ENCODE measurements at regions not wholly inside any gene's neighbourhood (a gene's known extent, or its start where the extent isn't known, plus 50 kb on each side); places are given as distances from the start of the nearest gene placed in this dataset.

DNA sequence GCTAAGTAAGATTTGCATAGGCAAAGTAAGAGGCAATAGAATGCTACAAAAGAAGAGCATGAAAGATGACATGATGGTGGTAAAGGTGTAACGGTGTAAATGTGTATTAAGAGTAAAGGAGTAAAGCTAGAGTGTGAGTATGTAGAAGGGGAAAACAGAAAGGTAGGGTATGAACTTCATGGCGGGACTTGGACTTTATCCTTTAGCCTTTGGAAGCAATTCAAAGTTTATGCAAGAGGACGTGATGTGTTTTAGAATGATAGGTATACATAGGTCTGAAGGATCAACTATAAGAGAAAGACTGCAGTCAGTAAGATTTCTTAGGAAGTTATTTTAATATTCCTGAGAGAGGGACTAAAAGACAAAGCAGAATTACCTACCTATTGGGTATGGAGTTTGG is 358.0 kb upstream of the FAT3 start:
- DNase-seq (ENCODE audit: low read depth, low spot score), result no peak

DNA sequence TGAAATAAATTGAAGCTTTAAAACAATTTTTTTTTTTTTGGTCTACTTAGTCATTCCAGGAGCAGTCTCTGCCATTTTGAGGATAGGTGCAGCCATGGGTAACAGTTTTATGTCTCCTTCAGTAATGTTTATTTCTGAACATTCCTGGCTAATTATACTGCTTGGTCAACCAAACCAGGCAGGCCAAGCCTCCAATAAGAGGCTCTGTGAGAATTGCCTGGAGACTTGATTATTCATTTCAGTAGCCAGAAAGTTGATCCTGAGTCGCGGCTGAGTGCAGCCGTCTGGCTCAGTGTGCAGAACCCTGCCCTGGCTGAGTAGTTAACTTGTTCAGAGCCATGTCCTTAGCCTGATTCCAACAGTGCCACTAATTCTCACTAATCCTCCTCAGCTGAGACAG is 364.0 kb upstream of the FAT3 start:
- DNase-seq (ENCODE audit: low read depth, low spot score), result peak; percentile 41

DNA sequence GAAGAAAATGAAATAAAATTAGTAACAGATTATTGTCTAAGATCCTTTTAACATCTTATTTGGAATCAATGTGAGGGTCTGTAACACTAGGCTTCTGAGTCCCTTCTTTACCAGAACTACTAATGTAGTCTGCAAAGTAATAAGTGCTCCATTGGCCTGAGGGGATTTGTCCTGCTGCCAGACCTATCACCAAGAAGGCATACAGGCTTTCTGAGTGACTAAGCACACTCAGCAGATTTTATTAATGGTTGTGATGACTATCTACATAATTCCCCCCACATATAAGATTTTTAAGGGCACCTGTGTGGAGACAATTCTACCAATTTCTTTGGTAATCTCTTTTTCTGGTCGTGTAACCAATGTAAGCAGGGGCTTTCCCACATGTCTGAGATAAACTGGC is 365.0 kb upstream of the FAT3 start:
- DNase-seq (ENCODE audit: low read depth, low spot score), result no peak

DNA sequence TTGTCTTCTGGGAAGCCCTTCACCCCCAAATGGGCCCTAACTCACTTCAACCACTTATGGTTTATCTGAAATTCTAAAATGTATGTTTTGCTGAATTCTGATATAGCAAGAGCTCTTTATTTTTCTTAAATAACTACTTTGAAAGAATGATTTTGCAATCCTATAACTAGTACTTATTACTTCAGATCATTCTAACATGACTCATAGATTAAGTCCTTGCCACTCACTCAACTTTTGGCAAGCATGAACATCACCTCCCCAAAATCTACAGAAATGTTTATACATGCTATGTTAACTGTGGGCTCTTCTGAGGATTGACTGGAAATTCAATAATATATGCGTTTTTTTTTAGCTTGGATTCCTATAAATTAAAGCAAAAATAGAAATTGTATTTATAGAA is 367.4 kb upstream of the FAT3 start:
- DNase-seq (ENCODE audit: low read depth, low spot score), result no peak

DNA sequence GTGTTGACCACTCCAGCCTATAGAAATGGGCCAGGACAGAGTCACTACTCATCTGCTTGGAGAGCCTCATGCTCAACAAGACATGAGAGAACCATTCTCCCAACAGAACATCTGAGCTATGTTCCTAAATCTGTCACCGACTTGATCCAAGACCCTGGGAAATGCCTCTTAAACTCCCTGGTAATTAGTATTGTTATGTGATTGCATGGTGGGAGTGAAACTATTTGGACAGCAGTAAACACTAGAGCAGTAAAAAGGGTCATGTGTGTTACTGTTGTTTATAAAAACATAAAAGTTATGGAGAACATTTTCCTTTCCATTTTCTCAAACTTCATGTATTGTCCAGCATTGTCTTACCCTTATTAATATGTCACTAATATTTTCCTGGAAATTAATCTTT is 369.8 kb upstream of the FAT3 start:
- no peak for DNase-seq (ENCODE audit: low read depth, low spot score)

DNA sequence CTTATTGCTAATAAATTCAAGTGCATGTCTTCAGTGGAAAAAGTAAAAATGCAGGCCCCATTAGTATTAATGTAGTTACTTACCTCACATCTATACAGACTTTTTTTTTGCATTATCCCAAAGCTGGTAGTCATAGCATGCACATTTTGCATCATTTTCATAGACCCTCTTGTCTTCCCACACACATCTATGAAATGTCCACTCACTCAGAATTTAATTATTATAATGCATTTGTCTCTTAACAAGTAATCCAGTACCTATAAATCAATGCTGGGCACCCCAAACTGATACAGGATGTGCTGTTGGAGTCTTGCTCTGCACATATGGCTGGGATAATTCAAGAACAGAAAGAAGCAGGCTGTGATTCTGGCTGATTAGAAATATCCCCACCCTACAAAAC is 370.4 kb upstream of the FAT3 start:
- no peak for DNase-seq (ENCODE audit: low read depth, low spot score)

DNA sequence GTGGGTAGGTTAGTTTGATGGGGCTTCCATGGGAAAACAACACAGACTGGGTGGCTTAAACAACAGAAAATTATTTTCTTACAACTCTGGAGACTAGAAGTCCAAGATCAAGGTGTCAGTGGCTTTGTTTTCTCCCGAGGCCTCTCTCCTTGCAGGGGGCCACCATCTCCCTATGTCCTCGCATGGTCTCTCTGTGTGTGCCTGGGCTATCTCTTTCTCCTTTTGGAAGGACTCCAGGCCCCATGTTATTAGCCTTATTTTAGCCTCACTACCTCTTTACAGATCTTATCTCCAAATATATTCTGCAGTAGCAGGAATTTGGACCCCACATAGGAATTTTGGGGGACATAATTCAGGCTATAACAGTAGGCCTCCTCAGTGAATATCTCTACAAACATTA is 372.7 kb upstream of the FAT3 start:
- no peak for DNase-seq (ENCODE audit: low read depth, low spot score)

DNA sequence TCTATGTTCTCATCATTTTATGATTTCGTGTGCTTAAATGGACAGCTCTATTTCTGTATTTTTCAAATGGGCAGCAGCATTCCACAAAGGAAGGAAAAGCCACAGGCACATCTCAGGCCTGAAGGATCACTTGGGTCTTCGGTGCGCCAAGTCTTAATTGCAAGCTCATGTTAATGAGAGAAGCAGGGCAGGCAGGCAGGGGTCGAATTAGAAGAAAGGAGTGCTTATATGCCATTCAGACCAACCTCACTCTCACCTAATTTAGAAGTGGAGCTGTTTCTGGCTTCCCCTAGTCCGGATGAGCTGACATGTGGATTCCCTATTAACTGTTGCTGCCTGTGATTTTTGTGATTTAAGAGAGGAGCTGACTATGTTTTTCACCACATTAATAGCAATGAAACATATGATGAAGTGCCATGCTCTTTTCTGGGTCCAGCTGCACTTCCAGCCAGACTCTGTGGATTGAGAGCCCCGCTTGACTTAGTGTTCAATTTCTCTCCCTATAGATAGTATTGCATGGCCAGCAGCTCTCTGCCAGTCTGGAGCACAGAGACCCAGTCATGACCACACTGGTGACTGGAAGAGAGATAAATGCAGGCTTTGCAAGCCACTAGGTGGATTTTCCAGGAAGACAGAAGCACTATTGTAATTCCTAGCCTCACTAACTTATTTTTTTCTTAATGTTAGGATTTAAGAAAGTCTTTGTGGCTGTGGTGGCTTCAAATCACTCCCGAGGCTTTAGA is 373.9 kb upstream of the FAT3 start:
- no peak for DNase-seq (ENCODE audit: low read depth, low spot score)

DNA sequence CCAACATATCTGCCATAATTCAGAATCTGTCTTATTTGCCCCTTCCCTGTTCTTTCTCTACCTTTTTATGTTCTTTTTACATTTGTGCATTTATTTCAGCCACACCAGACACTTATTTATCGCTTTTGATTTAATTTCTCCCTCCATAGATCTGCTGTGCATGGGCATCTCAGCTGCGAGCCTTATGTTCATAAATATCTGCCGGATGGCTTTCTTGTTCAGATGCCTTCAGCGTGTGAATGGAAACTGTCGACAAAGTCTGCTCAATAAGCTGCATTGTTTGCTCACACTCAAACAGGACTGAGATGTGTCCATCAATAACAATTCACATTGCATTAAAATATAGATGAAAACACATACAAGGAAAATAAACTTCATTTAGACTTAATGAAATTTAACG is 374.6 kb upstream of the FAT3 start:
- DNase-seq (ENCODE audit: low read depth, low spot score), result no peak

DNA sequence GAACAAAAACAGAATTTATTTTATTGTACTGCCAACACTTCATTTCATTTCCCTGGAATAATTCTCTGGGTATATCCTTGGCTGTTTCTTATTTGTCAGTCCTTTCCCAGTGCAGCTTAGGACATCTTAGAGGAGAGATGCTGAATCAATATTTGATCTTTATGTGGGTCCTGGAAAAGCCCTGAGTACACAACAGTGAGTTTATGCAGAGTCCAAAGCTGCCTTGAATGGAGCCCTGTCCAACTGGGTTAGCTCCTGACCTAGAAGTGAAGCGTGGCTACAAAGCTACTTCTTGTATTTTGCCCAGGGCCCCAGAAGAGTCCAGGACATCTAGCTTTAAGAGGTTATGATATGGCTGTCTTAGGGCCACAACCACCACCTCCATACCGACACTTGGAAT is 378.0 kb upstream of the FAT3 start:
- DNase-seq (ENCODE audit: low read depth, low spot score), result no peak

DNA sequence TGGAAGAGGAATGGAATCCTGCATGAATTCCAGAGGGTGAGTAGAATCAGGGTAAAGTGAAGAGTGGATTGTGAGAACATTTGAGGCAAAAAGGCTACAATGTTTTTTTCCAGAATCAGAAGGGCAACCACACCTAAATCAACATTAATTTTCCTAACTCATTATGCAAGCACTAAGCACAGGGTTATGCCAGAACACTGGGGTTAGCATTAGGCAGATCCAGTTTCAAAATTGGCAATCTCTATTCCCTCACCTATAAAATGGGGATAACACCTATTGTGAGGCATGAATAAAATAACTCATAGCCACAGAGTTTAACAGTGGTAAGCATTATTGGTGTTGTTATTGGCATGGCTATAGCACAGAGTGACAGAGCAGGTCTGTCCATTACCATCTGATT is 378.6 kb upstream of the FAT3 start:
- no peak for DNase-seq (ENCODE audit: low read depth, low spot score)

DNA sequence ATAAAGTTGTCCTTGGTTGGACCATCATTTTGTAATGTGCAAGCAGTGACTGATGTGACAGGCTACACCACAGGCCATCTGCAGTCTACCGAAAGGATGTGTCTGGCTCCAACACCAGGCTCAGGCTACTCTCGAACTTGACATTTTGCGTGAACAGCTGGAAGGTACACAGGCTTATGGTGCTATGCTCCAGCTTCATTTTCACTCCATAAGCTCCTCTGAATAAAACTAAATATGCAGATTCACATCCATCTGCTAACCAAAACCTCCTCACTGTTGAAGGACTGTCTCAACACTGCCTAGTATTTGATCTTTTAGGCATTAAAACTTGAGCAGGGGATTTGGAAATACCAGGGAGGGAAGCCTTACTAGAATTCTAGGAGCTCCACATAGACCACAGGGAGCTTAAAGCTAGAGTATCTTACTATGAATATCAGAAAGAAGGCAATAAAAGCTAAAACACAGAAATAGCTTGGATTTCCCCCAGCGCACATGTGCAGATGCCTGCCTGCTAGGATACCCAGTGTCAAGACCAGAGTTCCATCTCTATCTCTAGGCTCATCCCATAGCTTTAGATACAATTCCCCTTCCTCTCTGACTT is 383.9 kb upstream of the FAT3 start:
- no peak for DNase-seq (ENCODE audit: low read depth, low spot score)

DNA sequence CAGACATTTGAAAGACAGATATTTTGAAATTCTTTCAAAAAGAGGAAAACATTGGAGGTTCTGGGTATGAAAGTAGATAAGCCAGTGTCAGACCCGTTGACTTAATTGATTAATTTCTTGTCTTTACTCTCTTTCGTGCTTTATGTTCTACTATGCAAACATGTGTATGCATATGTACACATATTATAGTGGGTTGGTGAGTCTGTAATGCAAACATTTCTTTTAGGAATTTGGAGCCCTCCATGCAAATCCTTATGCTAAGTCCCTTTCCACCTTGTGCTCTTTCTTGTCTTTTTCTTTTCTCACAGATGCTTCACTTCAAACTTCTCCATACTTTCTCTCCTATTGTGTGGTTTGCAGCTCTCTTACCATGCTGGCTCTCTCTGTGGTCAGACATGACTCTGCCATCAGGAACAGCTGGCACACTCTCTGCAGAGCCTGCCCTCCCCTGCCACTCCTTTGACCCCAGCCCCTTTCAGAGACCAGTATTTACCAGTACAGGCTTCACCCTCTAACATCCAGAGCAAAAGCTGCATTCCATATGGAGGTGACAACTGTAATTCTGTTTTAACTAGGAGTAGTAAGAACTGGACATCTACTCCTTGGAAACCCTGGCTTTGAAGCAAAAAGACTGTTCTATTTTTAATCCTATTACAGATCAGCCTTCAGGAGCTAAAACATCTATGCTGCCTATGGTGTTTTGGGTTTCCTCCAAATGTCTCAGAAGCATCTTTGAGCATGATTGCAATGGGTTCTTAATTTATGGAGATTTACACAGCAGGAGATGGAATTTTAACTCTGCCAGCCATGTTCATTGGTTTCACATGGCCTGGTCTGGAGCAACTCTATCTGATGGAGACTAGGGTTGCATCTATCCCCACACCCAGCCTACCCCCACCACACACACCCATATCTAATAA is 386.9 kb upstream of the FAT3 start:
- DNase-seq (ENCODE audit: low read depth, low spot score), result no peak

DNA sequence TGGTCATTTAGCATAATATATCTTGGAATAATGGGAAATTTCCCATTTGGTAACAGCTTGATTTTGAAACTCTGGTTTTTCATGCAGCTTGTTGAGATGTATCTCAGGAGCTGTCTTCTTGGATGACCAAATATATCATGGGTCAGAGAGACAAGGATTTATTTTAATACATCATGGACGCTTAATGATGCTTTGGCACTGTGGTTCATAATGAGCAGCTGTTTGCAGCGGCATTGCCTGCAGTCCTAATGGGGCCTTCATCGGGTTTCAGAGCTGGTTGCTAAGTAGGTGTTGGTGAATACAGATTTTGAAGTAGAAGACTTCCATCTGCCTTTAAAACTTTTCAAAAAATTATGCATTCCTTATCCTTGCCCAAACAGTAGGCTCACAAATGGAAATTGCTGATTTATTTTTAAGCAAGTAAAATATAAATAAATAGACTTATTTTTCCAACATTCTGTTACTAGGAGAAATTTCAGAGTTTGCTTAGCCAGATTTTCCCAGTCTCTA is 389.5 kb upstream of the FAT3 start:
- no peak for DNase-seq (ENCODE audit: low read depth, low spot score)

DNA sequence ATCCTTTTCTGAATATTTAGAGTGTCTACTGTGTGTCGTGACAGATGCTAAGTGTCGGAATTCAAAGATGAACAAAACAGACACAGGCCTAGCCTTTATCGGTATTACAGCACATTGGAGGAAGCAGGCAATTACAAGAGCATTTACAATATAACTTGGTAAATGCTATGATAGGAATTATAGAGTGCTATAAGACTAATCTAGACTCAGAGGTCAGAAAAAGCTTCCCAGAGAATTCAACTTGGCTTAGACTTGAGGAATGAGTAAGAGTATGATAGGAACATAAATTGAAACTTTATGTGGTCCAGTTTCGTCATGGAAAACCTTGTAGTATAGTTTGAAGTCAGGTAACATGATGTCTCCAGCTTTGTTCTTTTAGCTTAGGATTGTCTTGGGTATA is 395.7 kb upstream of the FAT3 start:
- no peak for DNase-seq (ENCODE audit: low read depth, low spot score)

DNA sequence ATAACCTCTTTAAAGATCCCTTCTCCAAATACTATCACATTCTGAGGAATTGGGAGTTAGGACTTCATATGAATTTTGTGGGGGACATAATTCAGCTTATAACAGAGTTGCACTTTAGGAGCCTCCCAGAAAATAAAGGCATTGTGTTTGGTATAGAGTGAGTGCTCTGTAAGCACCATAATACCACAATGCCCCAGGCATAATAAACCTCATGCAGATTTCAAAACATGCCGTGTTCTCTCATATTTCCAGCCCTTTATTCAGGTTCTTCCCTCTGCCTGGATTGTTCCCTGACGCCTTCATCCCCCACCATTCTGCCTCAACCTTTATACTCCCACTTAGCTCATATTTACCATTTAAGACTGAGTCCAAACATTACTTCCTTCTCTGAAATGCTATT is 398.8 kb upstream of the FAT3 start:
- DNase-seq (ENCODE audit: low read depth, low spot score), result no peak

DNA sequence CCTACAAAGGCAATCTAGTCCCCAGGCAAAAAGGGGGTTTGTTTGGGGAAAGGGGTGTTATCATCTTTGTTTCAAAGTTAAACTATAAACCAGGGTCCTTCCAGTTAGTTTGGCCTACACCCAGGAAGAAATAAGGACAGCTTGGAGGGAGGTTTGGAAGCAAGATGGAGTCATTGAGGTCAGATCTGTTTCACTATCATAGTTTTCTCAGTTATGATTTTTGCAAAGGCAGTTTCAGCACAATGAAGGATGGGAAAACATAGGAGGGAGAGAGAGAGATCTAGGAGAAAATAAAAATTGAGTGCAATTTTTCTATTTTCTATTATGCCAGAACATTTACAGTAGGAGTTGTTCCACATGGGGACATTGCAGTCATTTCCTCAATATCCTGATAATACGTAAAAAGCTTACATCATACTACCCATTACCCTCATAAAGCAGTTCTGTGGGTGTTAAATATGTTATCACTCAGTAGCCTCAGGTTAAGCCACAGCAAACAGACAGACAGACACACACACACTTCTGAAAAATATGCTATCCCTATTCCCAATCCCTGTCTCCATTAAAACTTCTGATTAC is 401.3 kb upstream of the FAT3 start:
- DNase-seq (ENCODE audit: low read depth, low spot score), result no peak

DNA sequence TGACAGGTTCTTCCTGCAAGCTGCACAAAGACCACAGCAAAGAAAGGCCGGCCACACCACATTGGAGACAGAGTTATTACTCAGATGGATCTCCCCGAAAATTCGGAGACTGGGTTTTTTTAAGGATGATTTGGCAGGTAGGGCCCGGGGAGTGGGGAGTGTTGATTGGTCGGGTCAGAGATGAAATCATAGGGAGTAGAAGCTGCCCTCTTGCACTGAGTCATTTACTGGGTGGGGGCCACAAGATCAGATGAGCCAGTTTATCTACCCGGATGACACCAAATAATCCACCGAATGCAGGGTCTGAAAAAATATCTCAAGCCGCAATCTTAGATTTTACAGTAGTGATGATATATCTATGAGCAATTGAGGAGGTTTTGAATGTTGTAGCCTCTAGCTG is 401.8 kb upstream of the FAT3 start:
- no peak for DNase-seq (ENCODE audit: low read depth, low spot score)

DNA sequence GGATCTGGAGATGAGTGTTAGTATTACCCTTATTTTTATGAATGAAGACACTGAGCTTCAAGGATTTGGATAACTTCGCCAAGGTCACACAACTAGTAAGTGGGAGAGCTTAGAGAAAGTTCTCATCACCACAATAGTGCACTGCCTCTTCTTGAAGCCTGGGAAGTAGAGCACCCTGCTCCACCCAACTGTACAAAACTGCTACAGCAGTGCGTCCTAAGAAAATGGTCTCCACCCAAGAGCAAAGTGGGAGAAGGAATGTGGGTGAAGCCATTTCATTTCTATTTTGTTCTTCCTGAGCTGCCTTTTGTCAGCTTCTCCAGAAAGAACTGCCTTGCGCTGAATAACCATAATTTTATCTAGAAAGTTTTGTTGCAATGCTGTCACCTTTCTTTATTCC is 403.9 kb upstream of the FAT3 start:
- no peak for DNase-seq (ENCODE audit: low read depth, low spot score)

DNA sequence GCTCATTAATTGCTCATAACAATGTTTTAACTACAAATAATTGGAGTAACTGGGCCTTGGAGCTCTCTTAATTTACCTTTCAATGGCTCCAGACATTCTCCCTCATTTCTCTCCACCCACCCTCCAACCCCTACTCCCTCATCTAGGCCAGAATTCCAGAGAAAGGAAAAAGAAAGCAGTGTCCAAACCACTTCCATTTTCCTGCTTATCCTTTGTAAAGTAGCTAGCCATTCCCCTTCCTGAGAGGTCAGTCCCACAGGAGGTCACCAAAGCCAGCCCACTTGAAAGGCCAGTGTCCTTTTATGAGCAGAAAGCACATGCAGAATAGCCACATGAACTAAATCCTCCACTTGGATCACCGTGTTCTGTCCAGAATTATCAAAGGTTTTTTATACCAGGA is 404.8 kb upstream of the FAT3 start:
- DNase-seq (ENCODE audit: low read depth, low spot score), result no peak

DNA sequence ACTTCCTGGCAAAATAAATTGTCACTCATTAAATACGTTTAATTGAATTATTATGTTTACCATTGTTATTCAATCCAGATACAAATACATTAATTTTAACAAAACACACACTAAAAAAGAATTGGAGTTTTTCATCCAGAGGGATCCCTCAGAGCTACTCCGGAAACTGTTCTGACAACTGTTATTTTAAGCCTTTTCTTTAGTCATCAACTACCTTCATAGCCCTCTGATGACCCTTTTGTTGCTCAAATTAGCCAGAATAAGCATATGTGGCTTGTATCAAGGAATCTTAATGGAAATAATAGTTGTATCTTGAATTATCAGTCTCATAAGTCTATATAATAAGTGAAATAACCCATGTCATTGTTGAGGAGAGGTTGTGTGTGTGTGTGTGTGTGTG is 405.4 kb upstream of the FAT3 start:
- DNase-seq (ENCODE audit: low read depth, low spot score), result no peak

DNA sequence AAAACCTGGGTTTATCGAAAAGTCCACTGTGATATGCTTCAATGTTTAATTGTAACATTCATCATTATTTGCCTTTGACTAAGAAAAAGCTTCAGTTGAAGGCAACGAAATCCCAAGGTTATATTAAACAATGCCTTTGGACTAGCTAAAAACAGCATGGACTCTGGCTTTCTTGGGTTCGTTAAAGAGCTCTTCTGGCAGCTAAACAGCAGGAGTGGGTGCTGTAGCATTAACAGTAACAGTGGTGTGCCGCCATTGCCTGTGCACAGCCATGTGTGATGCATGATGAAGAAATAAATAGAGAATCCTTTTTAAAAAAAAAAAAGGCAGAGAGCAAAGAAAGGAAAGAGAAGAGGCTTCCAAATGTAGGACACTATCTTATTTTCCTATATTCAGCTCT is 406.6 kb upstream of the FAT3 start:
- no peak for DNase-seq (ENCODE audit: low read depth, low spot score)

Measured in astrocyte of the hippocampus (primary cell).